NCI-H82 treated with DMSO at 0.1 percent for 48 hours (cell line): ENCODE measurements at regions not wholly inside any gene's neighbourhood (a gene's known extent, or its start where the extent isn't known, plus 50 kb on each side); places are given as distances from the start of the nearest gene placed in this dataset.
"Not testable (repeated sequence)": the region's sequence is repeated elsewhere in the genome, so short reads cannot be mapped to it uniquely, and the experiment has no call there.

Source experiments
- DNase-seq: peaks from one replicate; lab custom pipeline; 2025; ENCODE audit not compliant: unreplicated experiment; lab: John Stamatoyannopoulos, UW

DNA sequence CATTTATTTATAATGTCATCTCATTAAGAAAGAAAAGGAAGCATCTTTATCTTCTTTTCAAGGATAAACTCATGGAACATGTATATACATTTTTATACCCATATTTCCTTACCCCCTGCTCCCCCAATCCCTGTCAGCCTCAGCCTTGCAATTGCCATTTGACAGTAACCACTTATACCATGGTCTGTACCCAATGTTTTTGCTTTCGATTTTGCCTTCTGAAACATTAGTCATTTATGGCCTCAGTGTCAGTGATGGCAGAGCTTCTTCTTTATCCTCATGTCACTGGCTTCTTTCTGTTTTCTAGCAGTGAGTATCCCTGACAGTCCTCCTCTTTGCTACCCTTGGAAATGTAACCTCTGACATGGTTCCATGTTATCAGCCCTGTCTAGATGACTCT is 228.4 kb downstream of the SPRY1 start:
- DNase-seq, result no peak

DNA sequence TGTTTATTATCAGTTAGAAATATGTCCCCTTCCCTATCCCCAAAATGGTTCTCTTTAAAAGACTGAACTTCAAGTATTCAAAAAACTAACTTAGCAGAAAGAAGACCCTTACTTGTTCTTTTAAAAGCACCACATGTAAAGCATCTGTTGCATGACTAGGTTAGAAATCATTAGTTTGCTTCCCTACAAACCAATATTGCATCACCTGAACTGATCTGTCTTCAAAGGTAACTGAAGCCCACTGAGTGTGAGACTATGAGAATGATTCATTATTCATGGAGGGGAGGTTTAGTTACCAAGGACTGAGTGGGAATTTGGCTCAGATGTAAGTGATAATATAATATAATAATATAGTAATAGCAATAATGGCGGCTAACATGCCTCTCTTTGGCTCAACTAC is 231.7 kb downstream of the SPRY1 start:
- DNase-seq, result no peak

GRCh38 chr4:123631786-123632692 is 235.4 kb downstream of the SPRY1 start:
- DNase-seq, result no peak

DNA sequence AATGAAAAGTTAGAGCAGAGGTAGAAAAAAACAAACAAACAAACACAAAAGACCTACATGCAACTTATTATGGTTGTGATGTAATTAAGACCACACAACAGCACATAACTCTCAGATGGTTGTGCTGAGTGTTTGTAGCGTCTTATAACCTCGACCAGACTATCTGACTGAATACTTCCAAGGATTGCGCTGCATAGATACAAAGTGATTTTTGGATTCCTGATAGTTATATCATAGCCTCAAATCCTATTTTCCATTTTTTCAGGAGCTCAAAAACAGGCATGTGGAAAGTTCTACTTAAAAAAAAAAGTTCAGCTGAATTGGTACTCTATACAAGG is 236.1 kb downstream of the SPRY1 start:
- no peak for DNase-seq

GRCh38 chr4:123638834-123639233 is 242.2 kb downstream of the SPRY1 start:
- DNase-seq, result no peak

DNA sequence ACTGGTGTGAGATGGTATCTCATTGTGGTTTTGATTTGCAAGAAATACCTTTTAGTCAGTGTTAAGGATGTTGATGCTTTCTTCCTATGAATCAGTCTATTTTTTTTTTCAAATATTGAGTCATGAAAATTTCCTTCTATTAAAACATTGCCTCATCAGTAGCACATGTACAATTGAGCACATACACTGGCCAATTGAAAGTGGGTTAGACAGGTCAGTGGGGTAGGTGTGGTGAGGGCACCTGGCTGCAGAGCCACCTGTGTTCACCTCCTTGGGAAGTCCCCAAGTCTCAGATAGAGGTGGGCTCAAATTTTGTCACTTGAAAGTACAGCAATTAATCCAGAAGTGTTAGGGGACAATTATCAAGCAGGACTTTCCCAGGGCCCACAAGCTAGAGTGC is 243.7 kb downstream of the SPRY1 start:
- DNase-seq, result no peak

- no peak for DNase-seq
Measured at GRCh38 chr4:123640824-123641223, 244.2 kb downstream of the SPRY1 start.

DNA sequence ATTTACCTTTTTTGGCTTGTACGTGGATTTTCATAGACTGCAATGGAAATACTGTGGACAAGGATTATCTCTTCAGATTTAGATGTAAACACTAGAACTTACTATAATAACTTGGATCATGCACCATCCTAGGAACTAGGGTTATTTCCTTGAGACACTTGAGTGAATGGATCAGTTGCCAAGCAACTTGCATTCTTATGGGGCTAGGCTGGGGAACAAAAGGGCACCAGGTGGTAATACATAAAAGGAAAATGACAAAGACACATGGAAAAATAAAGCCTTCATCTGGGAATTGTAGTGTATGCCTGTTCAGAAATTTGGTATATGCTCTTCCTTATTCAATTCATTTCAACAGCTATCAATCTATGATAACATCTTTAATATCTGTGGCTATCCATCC is 247.1 kb downstream of the SPRY1 start:
- no peak for DNase-seq

DNA sequence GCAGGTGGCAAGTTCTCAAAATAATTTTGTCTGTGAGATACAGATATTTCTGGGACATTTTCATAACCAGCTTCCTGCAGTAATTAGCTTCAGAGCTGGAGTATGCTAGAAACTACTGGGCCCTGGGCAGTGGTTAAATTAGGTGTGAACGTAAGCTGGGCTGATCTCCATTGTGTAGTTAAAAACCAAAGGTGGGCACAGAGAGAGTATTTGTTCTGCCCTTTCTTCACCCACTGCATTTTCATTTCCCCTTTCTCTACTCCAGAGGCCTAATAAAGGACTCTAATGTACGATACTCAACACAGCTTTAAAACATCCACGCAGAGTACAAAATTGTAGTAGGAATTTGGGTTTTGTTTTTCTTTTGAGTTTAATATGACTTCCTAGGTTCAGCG is 252.7 kb downstream of the SPRY1 start:
- no peak for DNase-seq

- DNase-seq, result no peak
Measured at GRCh38 chr4:123649645-123650391, 253.2 kb downstream of the SPRY1 start.

DNA sequence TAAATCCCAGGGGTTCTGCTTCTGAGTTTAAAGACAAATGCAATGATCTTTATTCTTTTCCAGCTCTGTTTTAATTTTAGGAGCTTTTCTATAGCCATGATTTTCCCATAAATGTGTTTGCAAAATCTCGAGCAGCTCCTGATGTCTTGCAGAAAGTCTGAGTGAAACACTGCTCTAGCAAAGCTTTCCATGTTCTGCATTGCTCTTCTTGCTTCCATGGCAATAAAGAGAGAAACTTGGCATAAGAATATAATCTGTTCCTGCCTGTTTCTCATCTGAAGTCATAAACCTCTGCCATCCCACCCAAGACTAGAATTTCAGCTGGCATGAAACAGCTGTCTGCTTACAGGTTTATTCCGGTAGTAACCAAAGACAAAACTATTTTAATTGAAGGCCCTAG is 254.5 kb downstream of the SPRY1 start:
- no peak for DNase-seq

DNA sequence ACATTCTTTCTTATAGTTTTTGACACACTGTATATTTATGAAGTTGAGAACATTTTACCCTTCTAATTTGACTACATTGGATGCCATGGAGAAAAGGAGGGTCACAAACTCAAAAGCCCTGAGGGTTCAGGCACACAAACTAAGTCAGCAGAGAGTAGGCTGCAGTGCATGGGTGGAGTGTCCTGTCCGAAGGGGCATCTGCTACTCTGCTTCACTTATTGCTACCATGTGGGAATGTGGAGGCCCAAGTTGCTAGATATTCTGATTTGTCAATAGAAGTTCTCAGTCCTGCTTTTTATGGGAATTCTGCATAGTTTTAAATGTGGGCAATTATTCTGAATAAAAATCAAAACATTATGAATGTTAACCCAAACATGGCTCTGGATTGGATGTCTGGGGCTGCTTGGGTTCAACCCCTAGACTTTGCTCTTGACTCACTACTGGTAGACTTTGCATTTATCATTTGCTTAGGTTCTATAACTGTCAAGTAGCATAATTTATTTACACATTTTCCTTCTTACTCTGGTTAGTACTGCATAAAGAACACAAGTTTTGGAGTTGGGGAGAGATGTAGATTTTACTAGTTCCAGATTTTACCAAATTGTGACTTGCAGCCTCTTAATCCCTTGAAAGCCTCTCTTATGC is 255.1 kb downstream of the SPRY1 start:
- DNase-seq, result no peak

DNA sequence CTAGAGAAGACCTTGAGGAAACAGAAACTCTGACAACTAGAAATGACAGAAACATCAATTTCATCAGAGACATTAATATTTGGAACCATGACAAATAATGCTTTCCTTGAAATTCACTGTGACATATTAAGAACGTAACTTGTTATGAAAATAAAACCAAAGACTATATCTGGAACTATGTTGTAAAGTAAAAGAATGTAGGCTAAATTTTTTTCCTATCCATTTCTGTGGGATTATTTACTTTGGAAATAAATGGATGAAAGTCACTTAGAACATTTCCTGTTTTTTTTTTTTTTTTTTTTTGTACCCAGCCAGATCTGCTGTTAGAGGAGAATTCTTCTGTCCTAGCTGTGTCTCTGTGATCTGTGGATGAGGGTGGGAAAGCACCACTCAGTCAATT is 255.9 kb downstream of the SPRY1 start:
- DNase-seq, result no peak

- no peak for DNase-seq
Measured at GRCh38 chr4:123653236-123653635, 256.6 kb downstream of the SPRY1 start.

- DNase-seq, result not testable (repeated sequence)
Measured at GRCh38 chr4:123656746-123657294, 260.2 kb downstream of the SPRY1 start.

GRCh38 chr4:123657606-123658005 is 261.0 kb downstream of the SPRY1 start:
- DNase-seq, result not testable (repeated sequence)

GRCh38 chr4:123659262-123659661 is 262.7 kb downstream of the SPRY1 start:
- DNase-seq, result no peak

DNA sequence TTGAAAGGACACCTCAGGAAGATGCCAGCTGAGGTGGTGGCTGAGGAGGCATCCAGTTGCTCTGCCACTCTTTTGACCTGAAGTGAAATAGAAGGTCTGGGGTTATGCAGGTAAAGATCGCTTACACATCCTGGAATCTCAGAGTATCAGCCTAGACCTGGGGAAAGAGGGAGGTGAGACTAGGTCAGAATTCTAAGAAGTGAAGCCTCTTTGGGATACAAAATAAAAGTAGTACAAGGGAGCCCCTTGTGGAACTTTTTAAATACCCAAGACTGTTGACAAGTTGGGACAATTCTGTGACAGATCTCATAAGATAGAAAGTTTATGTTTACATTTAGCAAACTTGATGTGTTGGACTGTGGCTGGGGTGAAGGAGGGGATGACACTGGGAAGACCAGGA is 263.1 kb downstream of the SPRY1 start:
- DNase-seq, result no peak

- no peak for DNase-seq
Measured at GRCh38 chr4:123661080-123661737, 264.6 kb downstream of the SPRY1 start.

DNA sequence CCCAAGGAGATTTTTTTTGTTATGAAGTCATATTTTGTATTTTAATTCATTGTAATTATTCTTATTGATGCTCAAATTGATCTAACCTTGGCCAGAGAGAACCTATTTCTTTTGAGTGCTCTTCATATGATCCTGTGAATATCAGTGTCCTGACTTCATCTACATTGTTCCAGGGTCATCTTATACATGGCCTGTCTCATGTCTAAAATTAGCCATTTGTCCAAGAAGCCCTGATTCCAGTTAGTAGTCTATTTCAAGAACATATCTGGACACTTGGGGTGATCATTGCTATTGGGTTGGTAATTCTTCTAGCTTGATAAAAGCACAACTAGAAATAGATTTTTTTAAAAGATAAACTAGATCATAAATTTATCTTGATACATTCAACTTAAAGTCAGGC is 266.2 kb downstream of the SPRY1 start:
- no peak for DNase-seq

GRCh38 chr4:123666486-123666885 is 269.9 kb downstream of the SPRY1 start:
- DNase-seq, result no peak
